Activated CD8-positive, alpha-beta T cell treated with anti-CD3 and anti-CD28 coated beads for 36 hours (primary cell): ENCODE measurements at regions not wholly inside any gene's neighbourhood (a gene's known extent, or its start where the extent isn't known, plus 50 kb on each side); places are given as distances from the start of the nearest gene placed in this dataset.

ENCODE experiments used
- ATAC-seq: fragments of 200-7000 bp; cut with Tn5 transposase; one replicate; pipeline ENCODE4 v1.10.0; 2021; ENCODE audit warnings: mild to moderate bottlenecking, moderate library complexity
- CTCF ChIA-PET: fragments of 350-600 bp; sonication (Branson Sonifier 250); formaldehyde crosslinking; loops from one replicate; lab custom pipeline; 2021; ENCODE audit warnings: antibody characterized with exemption; lab: Charles Lee
- POLR2A ChIA-PET: fragments of 350-600 bp; sonication (Branson Sonifier 250); formaldehyde crosslinking; loops from one replicate; lab custom pipeline; 2021; ENCODE audit warnings: antibody characterized with exemption; lab: Charles Lee
- DNase-seq: peaks from one replicate; pipeline ENCODE4 v3.0.0-alpha.2; 2020
- H3K27ac Mint-ChIP-seq: one replicate; pipeline ENCODE4 v1.8.0; 2021; ENCODE audit warnings: mild to moderate bottlenecking, mixed read lengths
- H3K27me3 Mint-ChIP-seq: one replicate; pipeline ENCODE4 v1.8.0; 2021; ENCODE audit warnings: mixed read lengths
- H3K36me3 Mint-ChIP-seq: one replicate; pipeline ENCODE4 v1.8.0; 2021; ENCODE audit warnings: low read depth, mixed read lengths
- H3K4me1 Mint-ChIP-seq: one replicate; pipeline ENCODE4 v1.8.0; 2021; ENCODE audit warnings: low read depth, mixed read lengths
- H3K4me3 Mint-ChIP-seq: one replicate; pipeline ENCODE4 v1.8.0; 2021; ENCODE audit warnings: mild to moderate bottlenecking, moderate library complexity, mixed read lengths
- H3K9me3 Mint-ChIP-seq: one replicate; pipeline ENCODE4 v1.8.0; 2021; ENCODE audit warnings: mixed read lengths
- CTCF ChIP-seq: fragments of 200-600 bp; IDR thresholded peaks from one replicate; pipeline ENCODE4 v1.8.0; 2022; ENCODE audit warnings: antibody characterized with exemption, mild to moderate bottlenecking
- intact Hi-C: fragments of 100-400 bp; cut with micrococcal nuclease; formaldehyde crosslinking; loops from one replicate; pipeline ENCODE4 v1.10.0; 2022

- ATAC-seq (no peak), DNase-seq (no peak)
- intact Hi-C loops: no loop called here
- Mint-ChIP-seq H3K27ac (no peak overlapping the region), H3K36me3 (no peaks in the 10 kb centered on the region), H3K27me3 (peaks cover 6% of the 10 kb centered on the region), H3K4me3 (no peak overlapping the region), H3K9me3 (no peaks in the 10 kb centered on the region), H3K4me1 (no peaks in the 10 kb centered on the region)
- CTCF ChIA-PET: no interaction called here
- no peak for TF ChIP-seq CTCF
- POLR2A ChIA-PET: no interaction called here
Measured at GRCh38 chr7:94261067-94261466, 133.6 kb upstream of the COL1A2 start.

- DNase-seq (no peak), ATAC-seq (no peak)
- peaks cover 5% of the 10 kb centered on the region for H3K27me3 Mint-ChIP-seq
- no peak overlapping the region for H3K4me3 Mint-ChIP-seq
- H3K36me3 Mint-ChIP-seq: no peaks in the 10 kb centered on the region
- intact Hi-C loops: no loop called here
- ChIA-PET POLR2A (no interaction called here), CTCF (no interaction called here)
- H3K4me1 Mint-ChIP-seq: no peaks in the 10 kb centered on the region
- no peak for TF ChIP-seq CTCF
- H3K27ac Mint-ChIP-seq: no peak overlapping the region
- no peaks in the 10 kb centered on the region for H3K9me3 Mint-ChIP-seq
Measured at GRCh38 chr7:94264756-94265155, 129.9 kb upstream of the COL1A2 start.

- intact Hi-C loops: no loop called here
- Mint-ChIP-seq H3K4me3 (no peak overlapping the region), H3K27me3 (peaks cover 5% of the 10 kb centered on the region), H3K27ac (no peak overlapping the region), H3K9me3 (no peaks in the 10 kb centered on the region), H3K4me1 (no peaks in the 10 kb centered on the region), H3K36me3 (no peaks in the 10 kb centered on the region)
- DNase-seq (no peak), ATAC-seq (no peak)
- ChIA-PET POLR2A (no interaction called here), CTCF (no interaction called here)
- no peak for TF ChIP-seq CTCF
Measured at GRCh38 chr7:94265456-94265855, 129.2 kb upstream of the COL1A2 start.

- Mint-ChIP-seq H3K27ac (no peak overlapping the region), H3K4me1 (no peaks in the 10 kb centered on the region), H3K27me3 (peaks cover 3% of the 10 kb centered on the region), H3K36me3 (no peaks in the 10 kb centered on the region), H3K4me3 (no peak overlapping the region), H3K9me3 (no peaks in the 10 kb centered on the region)
- POLR2A ChIA-PET: no interaction called here
- intact Hi-C loops: no loop called here
- DNase-seq (no peak), ATAC-seq (no peak)
- CTCF ChIA-PET: no interaction called here
- TF ChIP-seq CTCF: no peak
Measured at GRCh38 chr7:94266238-94266644, 128.5 kb upstream of the COL1A2 start.

- H3K27me3 Mint-ChIP-seq: peaks cover 6% of the 10 kb centered on the region
- H3K4me1 Mint-ChIP-seq: no peaks in the 10 kb centered on the region
- DNase-seq: no peak
- no peak overlapping the region for H3K4me3 Mint-ChIP-seq
- no peaks in the 10 kb centered on the region for H3K9me3 Mint-ChIP-seq
- H3K27ac Mint-ChIP-seq: no peak overlapping the region
- ATAC-seq: no peak
- intact Hi-C loops: no loop called here
- TF ChIP-seq CTCF: no peak
- ChIA-PET CTCF (no interaction called here), POLR2A (no interaction called here)
- no peaks in the 10 kb centered on the region for H3K36me3 Mint-ChIP-seq
Measured at GRCh38 chr7:94270772-94271171, 123.9 kb upstream of the COL1A2 start.
